H1 (cell line): ENCODE measurements at regions not wholly inside any gene's neighbourhood (a gene's known extent, or its start where the extent isn't known, plus 50 kb on each side); places are given as distances from the start of the nearest gene placed in this dataset.

Experiments
- CTCF ChIA-PET: fragments of 300-600 bp; sonication (Branson Sonifier 250); formaldehyde crosslinking; loops from one replicate; lab custom pipeline; 2021; ENCODE audit not compliant: partially characterized antibody; lab: Charles Lee
- POLR2A ChIA-PET: fragments of 300-600 bp; sonication (Branson Sonifier 250); formaldehyde crosslinking; loops from one replicate; lab custom pipeline; 2021; ENCODE audit warnings: inconsistent platforms; ENCODE audit not compliant: partially characterized antibody; lab: Charles Lee
- DNase-seq, 2 experiments: peaks; one replicate each; pipeline versions ENCODE4 v3.0.0 to v3.0.0-alpha.2; 2010 to 2022; ENCODE audit warnings: low spot score in 2 of 2, low read depth in 1 of 2, mixed read lengths in 1 of 2
- FAIRE-seq: peaks from 2 replicates; lab custom pipeline; 2011; peaks lifted over from hg19 to GRCh38; lab: Jason Lieb, UNC
- H2AFZ ChIP-seq: 2 replicates; pipeline ENCODE4 v1.8.1; 2012; ENCODE audit warnings: low read length, inconsistent platforms
- H2AK5ac ChIP-seq: 2 replicates; pipeline ENCODE4 v1.6.1; 2013; ENCODE audit warnings: low read depth, low read length
- H2BK120ac ChIP-seq: replicated peaks from 2 replicates; pipeline ENCODE3; 2013; ENCODE audit warnings: low read depth, low read length, inconsistent platforms
- H2BK12ac ChIP-seq: 2 replicates; pipeline ENCODE4 v1.6.1; 2013; ENCODE audit warnings: low read depth, low read length
- H2BK15ac ChIP-seq: 2 replicates; pipeline ENCODE4 v1.6.1; 2013; ENCODE audit warnings: low read length
- H2BK20ac ChIP-seq: 2 replicates; pipeline ENCODE4 v1.6.1; 2013; ENCODE audit warnings: low read length
- H2BK5ac ChIP-seq: 2 replicates; pipeline ENCODE4 v1.6.1; 2013; ENCODE audit warnings: low read depth, low read length
- H3K14ac ChIP-seq: 2 replicates; pipeline ENCODE4 v1.6.1; 2013; ENCODE audit warnings: inconsistent platforms; ENCODE audit not compliant: insufficient read length
- H3K18ac ChIP-seq: 2 replicates; pipeline ENCODE4 v1.6.1; 2013; ENCODE audit warnings: low read length; ENCODE audit errors: extremely low read depth
- H3K23ac ChIP-seq: 2 replicates; pipeline ENCODE4 v1.6.1; 2013; ENCODE audit warnings: inconsistent platforms; ENCODE audit not compliant: insufficient read length
- H3K23me2 ChIP-seq: 2 replicates; pipeline ENCODE4 v1.6.1; 2013; ENCODE audit warnings: low read depth, low read length
- H3K27ac ChIP-seq: 2 replicates; pipeline ENCODE4 v1.6.1; 2011; ENCODE audit warnings: low read depth, low read length, inconsistent platforms
- H3K27me3 ChIP-seq, 4 experiments: replicated peaks in 1 of 4; 1 replicate in 1 of 4; 2 replicates in 3 of 4; pipeline versions ENCODE4 v1.6.1 to v1.8.1; 2011 to 2013; ENCODE audit warnings: low read length in 3 of 4, mild to moderate bottlenecking in 3 of 4, inconsistent platforms in 2 of 4, mixed read lengths in 2 of 4, moderate library complexity in 1 of 4; ENCODE audit not compliant: control insufficient read depth in 3 of 4, insufficient read depth in 3 of 4; ENCODE audit errors: extremely low read depth in 1 of 4
- H3K36me3 ChIP-seq, 4 experiments: 2 replicates each; pipeline versions ENCODE4 v1.6.1 to v1.8.1; 2011 to 2013; ENCODE audit warnings: mild to moderate bottlenecking in 4 of 4, low read length in 3 of 4, moderate library complexity in 2 of 4, control low read depth in 1 of 4, inconsistent platforms in 1 of 4; ENCODE audit not compliant: insufficient read depth in 4 of 4, control insufficient read depth in 2 of 4
- H3K4ac ChIP-seq: replicated peaks from 2 replicates; pipeline ENCODE3; 2013; ENCODE audit warnings: low read length, low read depth, mixed read lengths, inconsistent platforms; ENCODE audit not compliant: insufficient read length
- H3K4me1 ChIP-seq, 4 experiments: replicated peaks in 1 of 4; 1 replicate in 1 of 4; 2 replicates in 3 of 4; pipeline versions ENCODE4 v1.6.1 to v1.8.1; 2011 to 2013; ENCODE audit warnings: low read length in 3 of 4, inconsistent platforms in 2 of 4, mixed read lengths in 1 of 4; ENCODE audit not compliant: insufficient read depth in 4 of 4, control insufficient read depth in 3 of 4
- H3K4me2 ChIP-seq, 2 experiments: 2 replicates each; pipeline versions ENCODE4 v1.6.1 to v1.8.1; 2011 to 2013; ENCODE audit warnings: low read depth in 2 of 2, low read length in 2 of 2, control low read depth in 1 of 2, inconsistent platforms in 1 of 2, mild to moderate bottlenecking in 1 of 2; ENCODE audit not compliant: insufficient read depth in 1 of 2
- H3K4me3 ChIP-seq, 4 experiments: fragments of 200-600, 300-600 bp in 1 of 4; sonication (generic), shearing (Covaris generic), sonication (Bioruptor Twin) in 1 of 4; 2 replicates each; pipeline versions ENCODE4 v1.5.1 to v1.8.1; 2011 to 2016; ENCODE audit warnings: low read length in 4 of 4, low read depth in 3 of 4, control low read depth in 2 of 4, inconsistent platforms in 2 of 4, mild to moderate bottlenecking in 2 of 4, mixed read lengths in 1 of 4, moderate library complexity in 1 of 4; ENCODE audit not compliant: insufficient read depth in 2 of 4; ENCODE audit errors: extremely low read depth in 1 of 4
- H3K56ac ChIP-seq: replicated peaks from 2 replicates; pipeline ENCODE3; 2013; ENCODE audit warnings: low read depth, mild to moderate bottlenecking, mixed read lengths, low read length, inconsistent platforms; ENCODE audit not compliant: insufficient read length
- H3K79me1 ChIP-seq: 2 replicates; pipeline ENCODE4 v1.6.1; 2013; ENCODE audit warnings: low read depth, low read length, control low read depth
- H3K79me2 ChIP-seq, 2 experiments: 2 replicates each; pipeline versions ENCODE4 v1.6.1 to v1.8.1; 2012 to 2013; ENCODE audit warnings: low read length in 2 of 2, mild to moderate bottlenecking in 2 of 2, inconsistent platforms in 1 of 2; ENCODE audit not compliant: insufficient read depth in 2 of 2, control insufficient read depth in 1 of 2
- H3K9ac ChIP-seq, 4 experiments: replicated peaks in 1 of 4; 1 replicate in 1 of 4; 2 replicates in 3 of 4; pipeline versions ENCODE4 v1.6.1 to v1.8.1; 2011 to 2013; ENCODE audit warnings: low read depth in 3 of 4, low read length in 3 of 4, control low read depth in 2 of 4, mild to moderate bottlenecking in 2 of 4, moderate library complexity in 2 of 4, inconsistent platforms in 1 of 4; ENCODE audit errors: extremely low read depth in 1 of 4
- H3K9me3 ChIP-seq, 2 experiments: 2 replicates each; pipeline versions ENCODE4 v1.6.1 to v1.8.1; 2012 to 2013; ENCODE audit warnings: mild to moderate bottlenecking in 2 of 2, moderate library complexity in 2 of 2, control low read depth in 1 of 2, inconsistent platforms in 1 of 2, low read depth in 1 of 2, low read length in 1 of 2, mixed read lengths in 1 of 2; ENCODE audit not compliant: insufficient read depth in 2 of 2
- H4K20me1 ChIP-seq, 2 experiments: replicated peaks in 1 of 2; 2 replicates each; pipeline versions ENCODE3 to v1.8.1; 2011 to 2013; ENCODE audit warnings: inconsistent platforms in 2 of 2, low read length in 2 of 2, mild to moderate bottlenecking in 1 of 2; ENCODE audit not compliant: insufficient read depth in 2 of 2, control insufficient read depth in 1 of 2
- H4K5ac ChIP-seq: 2 replicates; pipeline ENCODE4 v1.6.1; 2013; ENCODE audit warnings: low read length, low read depth, mixed read lengths, inconsistent platforms; ENCODE audit not compliant: insufficient read length
- H4K8ac ChIP-seq: 2 replicates; pipeline ENCODE4 v1.8.0; 2013; ENCODE audit warnings: mild to moderate bottlenecking, moderate library complexity, low read length, inconsistent platforms; ENCODE audit not compliant: insufficient read depth; ENCODE audit errors: extremely low read depth
- H4K91ac ChIP-seq: replicated peaks from 2 replicates; pipeline ENCODE3; 2013; ENCODE audit warnings: low read length, mixed read lengths, inconsistent platforms; ENCODE audit not compliant: insufficient read length
- CBX8 ChIP-seq: fragments of 300-800, 300-1000 bp; sonication (generic); IDR thresholded peaks from 2 replicates; pipeline ENCODE4 v1.7.1; 2016; ENCODE audit warnings: low read depth, low read length, borderline replicate concordance
- EP300 ChIP-seq, 2 experiments: IDR thresholded peaks; 1 replicate in 1 of 2; 2 replicates in 1 of 2; pipeline ENCODE4 v1.6.1; 2011 to 2012; ENCODE audit warnings: low read depth in 2 of 2, low read length in 2 of 2, mild to moderate bottlenecking in 2 of 2, borderline replicate concordance in 1 of 2, inconsistent platforms in 1 of 2, moderate library complexity in 1 of 2
- RXRA ChIP-seq: IDR thresholded peaks from 2 replicates; pipeline ENCODE4 v1.6.1; 2011; ENCODE audit warnings: low read depth, mild to moderate bottlenecking, low read length, moderate library complexity; ENCODE audit not compliant: insufficient read depth
- SP1 ChIP-seq: IDR thresholded peaks from 2 replicates; pipeline ENCODE4 v1.6.1; 2011; ENCODE audit warnings: low read depth, low read length
- WGBS, 2 experiments: shearing (Covaris generic) in 1 of 2; methylation state at CpG; one replicate each; pipeline versions ENCODE4 v1.1.6 to v1.1.7; 2013 to 2015; ENCODE audit warnings: low lambda C conversion rate in 2 of 2, mixed read lengths in 2 of 2, inconsistent platforms in 1 of 2, low coverage in 1 of 2, missing lambda C conversion rate in 1 of 2; ENCODE audit not compliant: insufficient replicate concordance in 2 of 2, insufficient coverage in 1 of 2, insufficient read length in 1 of 2; ENCODE audit errors: extremely low coverage in 1 of 2, missing lambda C conversion rate in 1 of 2; 5-methylcytosine and 5-hydroxymethylcytosine counted together

- no peak overlapping the region for H2BK15ac ChIP-seq
- no peak overlapping the region for H4K5ac ChIP-seq
- no peak overlapping the region for H3K18ac ChIP-seq
- no peak overlapping the region for H2AK5ac ChIP-seq
- no peak overlapping the region for H3K14ac ChIP-seq
- H4K20me1 ChIP-seq, result no peaks in the 10 kb centered on the region
- CTCF ChIA-PET, result interaction anchor here (0.6 to 1.5 kb wide), 2 partner anchors 78 to 92 kb away, joined by 3 read pairs; no protein-coding TSS in a partner anchor
- no peak for FAIRE-seq
- POLR2A ChIA-PET, result no interaction called here
- H2BK12ac ChIP-seq, result no peak overlapping the region
- H3K23me2 ChIP-seq, result no peaks in the 10 kb centered on the region
- no peak overlapping the region for H3K4me3 ChIP-seq
- no peak overlapping the region for H2AFZ ChIP-seq
- no peaks in the 10 kb centered on the region for H3K36me3 ChIP-seq
- no peak overlapping the region for H2BK120ac ChIP-seq
- TF ChIP-seq EP300 (IDR thresholded peaks at IDR 0.05; ENCODE audit: borderline replicate concordance in 1 of 2, low read depth in 2 of 2, low read length in 2 of 2), result no peak
- TF ChIP-seq RXRA, result no peak
- TF ChIP-seq SP1, result no peak
- no peak for TF ChIP-seq CBX8
- H3K79me1 ChIP-seq, result no peaks in the 10 kb centered on the region
- no peaks in the 10 kb centered on the region for H3K79me2 ChIP-seq
- no peaks in the 10 kb centered on the region for H3K27me3 ChIP-seq
- H3K9me3 ChIP-seq, result no peaks in the 10 kb centered on the region; a peak in 1 of 4 replicates
- no peak overlapping the region for H3K56ac ChIP-seq
- no peak for DNase-seq
- no peak overlapping the region for H4K91ac ChIP-seq
- H2BK5ac ChIP-seq, result no peak overlapping the region
- no peaks in the 10 kb centered on the region for H3K4me1 ChIP-seq
- no peak overlapping the region for H3K4ac ChIP-seq
- no peak overlapping the region for H4K8ac ChIP-seq
- no peak overlapping the region for H3K23ac ChIP-seq
- H3K9ac ChIP-seq, result no peak overlapping the region
- no peak overlapping the region for H3K27ac ChIP-seq
- no peak overlapping the region for H3K4me2 ChIP-seq
- 98% methylated on average over 8 of the region's 8 CpGs; no CpG with 5 or more reads in 1 of the 2 experiments for WGBS, 2 experiments
- H2BK20ac ChIP-seq, result no peak overlapping the region
These were observed 233.1 kb downstream of the QKI start for GRCh38 chr6:163647624-163648023.
